ENCODE measurements at regions not wholly inside any gene's neighbourhood (a gene's known extent, or its start where the extent isn't known, plus 50 kb on each side); places are given as distances from the start of the nearest gene placed in this dataset.

- Mint-ChIP-seq H3K27me3 (ENCODE audit: low read depth) (no peaks in the 10 kb centered on the region), H3K4me1 (peaks cover 13% of the 10 kb centered on the region), H3K27ac (no peak overlapping the region), H3K36me3 (no peaks in the 10 kb centered on the region), H3K9me3 (no peaks in the 10 kb centered on the region), H3K4me3 (no peak overlapping the region)
- ChIA-PET CTCF (interaction anchor here (1.5 kb wide), 1 partner anchor 21 kb away, joined by 7 read pairs; no protein-coding TSS in a partner anchor), POLR2A (no interaction called here)
- ATAC-seq, result no peak
- TF ChIP-seq TCF7 (CRISPR knock-in tag; IDR thresholded peaks at IDR 0.05; ENCODE audit: low read depth), result no peak
- TF ChIP-seq FOXP1 (CRISPR knock-in tag; IDR thresholded peaks at IDR 0.05; ENCODE audit: borderline replicate concordance), result no peak
- no peak for TF ChIP-seq NR3C1 (CRISPR knock-in tag; conservative IDR thresholded peaks at IDR 0.05; ENCODE audit: low read depth)
- no peak for TF ChIP-seq E2F5 (CRISPR knock-in tag; IDR thresholded peaks at IDR 0.05)
- TF ChIP-seq ZNF416 (CRISPR knock-in tag; IDR thresholded peaks at IDR 0.05), result no peak
- no peak for TF ChIP-seq SMAD3 (CRISPR knock-in tag; IDR thresholded peaks at IDR 0.05; ENCODE audit: borderline replicate concordance)
- no peak for TF ChIP-seq RELA (CRISPR knock-in tag; IDR thresholded peaks at IDR 0.05; ENCODE audit: borderline replicate concordance)
- no peak for TF ChIP-seq ZNF423 (CRISPR knock-in tag; IDR thresholded peaks at IDR 0.05)
- TF ChIP-seq ESRRA (CRISPR knock-in tag; IDR thresholded peaks at IDR 0.05; ENCODE audit: borderline replicate concordance), result no peak
- no peak for TF ChIP-seq ELF4 (CRISPR knock-in tag; IDR thresholded peaks at IDR 0.05; ENCODE audit: low read depth)
- TF ChIP-seq MLX (CRISPR knock-in tag; IDR thresholded peaks at IDR 0.05), result no peak
- TF ChIP-seq, protein P1, sequence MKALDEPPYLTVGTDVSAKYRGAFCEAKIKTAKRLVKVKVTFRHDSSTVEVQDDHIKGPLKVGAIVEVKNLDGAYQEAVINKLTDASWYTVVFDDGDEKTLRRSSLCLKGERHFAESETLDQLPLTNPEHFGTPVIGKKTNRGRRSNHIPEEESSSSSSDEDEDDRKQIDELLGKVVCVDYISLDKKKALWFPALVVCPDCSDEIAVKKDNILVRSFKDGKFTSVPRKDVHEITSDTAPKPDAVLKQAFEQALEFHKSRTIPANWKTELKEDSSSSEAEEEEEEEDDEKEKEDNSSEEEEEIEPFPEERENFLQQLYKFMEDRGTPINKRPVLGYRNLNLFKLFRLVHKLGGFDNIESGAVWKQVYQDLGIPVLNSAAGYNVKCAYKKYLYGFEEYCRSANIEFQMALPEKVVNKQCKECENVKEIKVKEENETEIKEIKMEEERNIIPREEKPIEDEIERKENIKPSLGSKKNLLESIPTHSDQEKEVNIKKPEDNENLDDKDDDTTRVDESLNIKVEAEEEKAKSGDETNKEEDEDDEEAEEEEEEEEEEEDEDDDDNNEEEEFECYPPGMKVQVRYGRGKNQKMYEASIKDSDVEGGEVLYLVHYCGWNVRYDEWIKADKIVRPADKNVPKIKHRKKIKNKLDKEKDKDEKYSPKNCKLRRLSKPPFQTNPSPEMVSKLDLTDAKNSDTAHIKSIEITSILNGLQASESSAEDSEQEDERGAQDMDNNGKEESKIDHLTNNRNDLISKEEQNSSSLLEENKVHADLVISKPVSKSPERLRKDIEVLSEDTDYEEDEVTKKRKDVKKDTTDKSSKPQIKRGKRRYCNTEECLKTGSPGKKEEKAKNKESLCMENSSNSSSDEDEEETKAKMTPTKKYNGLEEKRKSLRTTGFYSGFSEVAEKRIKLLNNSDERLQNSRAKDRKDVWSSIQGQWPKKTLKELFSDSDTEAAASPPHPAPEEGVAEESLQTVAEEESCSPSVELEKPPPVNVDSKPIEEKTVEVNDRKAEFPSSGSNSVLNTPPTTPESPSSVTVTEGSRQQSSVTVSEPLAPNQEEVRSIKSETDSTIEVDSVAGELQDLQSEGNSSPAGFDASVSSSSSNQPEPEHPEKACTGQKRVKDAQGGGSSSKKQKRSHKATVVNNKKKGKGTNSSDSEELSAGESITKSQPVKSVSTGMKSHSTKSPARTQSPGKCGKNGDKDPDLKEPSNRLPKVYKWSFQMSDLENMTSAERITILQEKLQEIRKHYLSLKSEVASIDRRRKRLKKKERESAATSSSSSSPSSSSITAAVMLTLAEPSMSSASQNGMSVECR (CRISPR knock-in tag; IDR thresholded peaks at IDR 0.05; ENCODE audit: borderline replicate concordance), result no peak
- TF ChIP-seq, protein P2, sequence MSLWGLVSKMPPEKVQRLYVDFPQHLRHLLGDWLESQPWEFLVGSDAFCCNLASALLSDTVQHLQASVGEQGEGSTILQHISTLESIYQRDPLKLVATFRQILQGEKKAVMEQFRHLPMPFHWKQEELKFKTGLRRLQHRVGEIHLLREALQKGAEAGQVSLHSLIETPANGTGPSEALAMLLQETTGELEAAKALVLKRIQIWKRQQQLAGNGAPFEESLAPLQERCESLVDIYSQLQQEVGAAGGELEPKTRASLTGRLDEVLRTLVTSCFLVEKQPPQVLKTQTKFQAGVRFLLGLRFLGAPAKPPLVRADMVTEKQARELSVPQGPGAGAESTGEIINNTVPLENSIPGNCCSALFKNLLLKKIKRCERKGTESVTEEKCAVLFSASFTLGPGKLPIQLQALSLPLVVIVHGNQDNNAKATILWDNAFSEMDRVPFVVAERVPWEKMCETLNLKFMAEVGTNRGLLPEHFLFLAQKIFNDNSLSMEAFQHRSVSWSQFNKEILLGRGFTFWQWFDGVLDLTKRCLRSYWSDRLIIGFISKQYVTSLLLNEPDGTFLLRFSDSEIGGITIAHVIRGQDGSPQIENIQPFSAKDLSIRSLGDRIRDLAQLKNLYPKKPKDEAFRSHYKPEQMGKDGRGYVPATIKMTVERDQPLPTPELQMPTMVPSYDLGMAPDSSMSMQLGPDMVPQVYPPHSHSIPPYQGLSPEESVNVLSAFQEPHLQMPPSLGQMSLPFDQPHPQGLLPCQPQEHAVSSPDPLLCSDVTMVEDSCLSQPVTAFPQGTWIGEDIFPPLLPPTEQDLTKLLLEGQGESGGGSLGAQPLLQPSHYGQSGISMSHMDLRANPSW (CRISPR knock-in tag; conservative IDR thresholded peaks at IDR 0.05; ENCODE audit: low read depth), result no peak
- TF ChIP-seq, protein P3, sequence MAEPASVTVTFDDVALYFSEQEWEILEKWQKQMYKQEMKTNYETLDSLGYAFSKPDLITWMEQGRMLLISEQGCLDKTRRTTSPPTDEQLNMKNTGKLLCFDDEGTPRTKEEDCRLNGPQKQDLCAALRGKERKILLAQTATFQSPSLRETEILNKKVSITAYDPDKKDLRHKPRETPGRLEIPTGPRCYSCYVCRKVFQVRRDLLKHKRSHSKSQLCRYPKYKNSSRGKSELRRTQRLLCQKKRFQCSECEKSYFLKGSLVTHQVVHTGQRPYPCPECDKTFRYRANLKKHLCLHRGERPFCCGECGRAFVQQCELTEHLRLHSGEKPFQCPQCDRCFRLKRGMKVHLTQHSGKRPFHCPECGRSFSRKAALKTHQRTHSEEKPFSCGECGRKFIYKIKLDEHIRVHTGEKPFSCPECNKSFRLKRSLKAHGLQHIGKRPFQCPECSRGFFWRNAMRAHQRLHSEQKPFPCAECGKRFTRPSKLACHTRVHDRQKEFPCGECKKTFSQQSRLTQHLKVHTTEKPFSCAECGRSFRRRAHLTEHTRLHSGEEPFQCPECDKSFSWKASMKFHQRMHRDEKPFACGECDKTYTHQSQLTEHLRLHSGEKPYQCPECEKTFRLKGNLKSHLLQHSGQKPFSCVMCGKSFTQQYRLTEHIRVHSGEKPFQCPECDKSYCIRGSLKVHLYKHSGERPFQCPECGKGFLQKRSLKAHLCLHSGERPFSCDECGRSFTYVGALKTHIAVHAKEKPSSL (CRISPR knock-in tag; conservative IDR thresholded peaks at IDR 0.05), result no peak
- TF ChIP-seq MYBL2 (CRISPR knock-in tag; IDR thresholded peaks at IDR 0.05), result no peak
- no peak for TF ChIP-seq ZNF263 (CRISPR knock-in tag; IDR thresholded peaks at IDR 0.05; ENCODE audit: low read depth)
- TF ChIP-seq ZNF396 (CRISPR knock-in tag; IDR thresholded peaks at IDR 0.05; ENCODE audit: borderline replicate concordance), result no peak
- no peak for TF ChIP-seq ZNF121 (CRISPR knock-in tag; IDR thresholded peaks at IDR 0.05)
- TF ChIP-seq ZNF532 (CRISPR knock-in tag; IDR thresholded peaks at IDR 0.05; ENCODE audit: borderline replicate concordance), result no peak
- no peak for DNase-seq (ENCODE audit: low spot score)
Measured at GRCh38 chr13:77457966-77458365, 77.5 kb upstream of the SCEL start.
